NAMALWA (cell line): ENCODE measurements at regions not wholly inside any gene's neighbourhood (a gene's known extent, or its start where the extent isn't known, plus 50 kb on each side); places are given as distances from the start of the nearest gene placed in this dataset.
"Not testable (repeated sequence)": the region's sequence is repeated elsewhere in the genome, so short reads cannot be mapped to it uniquely, and the experiment has no call there.

Experiments
- DNase-seq: peaks from one replicate; pipeline ENCODE4 v3.0.0-alpha.2; 2015; ENCODE audit warnings: low spot score

DNA sequence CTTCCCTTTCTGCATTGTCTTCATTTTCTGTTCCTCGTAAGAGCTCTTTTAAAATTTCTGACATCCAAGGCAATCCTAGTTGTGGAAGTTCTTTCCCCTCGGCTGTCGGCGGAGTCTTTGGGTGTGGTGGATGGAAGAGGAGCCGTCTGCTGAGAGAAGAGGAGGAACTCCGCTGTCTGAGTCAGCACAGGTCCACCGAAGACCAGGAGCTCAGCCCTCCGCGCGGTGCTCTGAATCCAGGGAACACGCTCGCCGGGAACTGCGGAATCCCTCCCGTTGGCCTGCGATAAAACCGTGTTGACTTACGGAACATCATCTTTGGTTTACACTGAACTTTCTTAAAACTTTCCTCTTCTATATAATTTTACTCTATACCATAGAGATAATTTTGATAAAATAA is 100.7 kb upstream of the IRX4 start:
- no peak for DNase-seq

DNA sequence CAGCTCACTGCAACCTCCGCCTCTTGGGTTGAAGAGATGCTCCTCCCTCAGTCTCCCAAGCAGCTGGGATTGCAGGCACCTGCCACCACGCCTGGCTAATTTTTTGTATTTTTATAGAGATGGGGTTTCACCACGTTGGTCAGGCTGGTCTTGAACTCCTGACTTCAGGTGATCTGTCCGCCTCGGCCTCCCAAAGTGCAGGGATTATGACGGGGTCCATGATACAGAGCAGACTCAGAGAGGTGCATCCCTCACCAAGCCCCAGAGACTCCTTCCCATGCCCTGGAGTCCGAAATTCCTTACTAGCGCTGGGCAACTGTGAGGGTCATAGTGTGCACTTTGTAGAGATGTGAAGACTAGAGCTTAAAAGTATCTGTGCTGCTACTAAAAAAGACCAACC is 99.8 kb upstream of the IRX4 start:
- not testable (repeated sequence) for DNase-seq

DNA sequence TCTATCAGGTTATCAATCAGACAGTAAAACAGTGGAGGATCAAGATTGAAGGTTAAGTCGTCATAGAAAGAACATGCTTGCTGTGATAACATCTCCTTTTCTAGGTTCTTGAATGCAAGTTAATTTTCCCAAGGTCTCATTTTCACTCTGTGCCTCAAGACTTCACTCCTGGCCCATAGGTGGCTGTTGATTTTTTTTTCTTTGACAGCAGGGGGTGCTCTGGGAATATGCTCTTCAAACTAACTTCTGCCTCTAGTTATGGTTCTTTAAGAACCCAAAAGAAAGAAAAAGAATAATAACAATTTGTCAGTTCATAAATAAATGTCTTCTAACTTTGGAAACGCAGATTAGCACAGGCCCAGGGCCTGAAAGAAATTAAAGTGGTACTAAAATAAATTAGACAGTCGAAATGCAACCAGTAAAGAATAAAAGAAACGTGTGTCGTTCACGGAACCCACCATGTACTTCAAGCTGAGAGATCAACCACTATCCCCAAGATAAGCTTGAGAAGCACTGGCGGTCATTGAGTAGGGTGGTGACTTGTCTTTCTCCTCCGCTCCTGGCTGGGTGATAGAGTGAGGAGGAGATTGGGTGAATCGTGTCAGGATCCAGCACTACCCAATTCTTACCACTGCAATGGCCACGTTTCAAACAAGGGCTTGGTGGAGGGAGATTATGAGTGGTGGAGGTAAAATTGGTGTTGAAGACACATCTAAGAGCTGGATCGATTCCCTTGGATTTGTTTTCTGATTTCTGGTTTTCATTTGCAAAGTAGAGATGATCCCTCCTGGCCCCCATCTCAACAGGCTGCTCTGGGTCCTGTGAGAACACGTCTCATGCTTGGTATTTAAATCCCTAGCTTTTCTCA is 93.4 kb upstream of the IRX4 start:
- peak; percentile 55 for DNase-seq

DNA sequence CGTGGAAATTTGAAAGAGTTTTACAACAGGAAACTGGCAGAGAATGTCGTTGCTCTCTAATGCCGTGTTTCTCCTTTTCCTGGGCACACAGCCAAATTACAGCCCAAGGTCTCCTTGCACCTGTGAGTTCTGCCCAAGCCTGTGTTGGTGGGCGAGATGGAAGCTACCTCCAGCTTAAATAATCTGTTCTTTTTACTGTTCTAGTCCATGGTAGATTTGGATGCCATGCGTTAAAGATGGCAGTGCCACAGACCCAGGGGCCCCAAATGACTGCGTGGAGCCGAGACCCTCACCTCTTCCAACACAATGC is 92.6 kb upstream of the IRX4 start:
- DNase-seq = peak; percentile 51

GRCh38 chr5:1974501-1975405 is 92.0 kb upstream of the IRX4 start:
- DNase-seq = no peak

DNA sequence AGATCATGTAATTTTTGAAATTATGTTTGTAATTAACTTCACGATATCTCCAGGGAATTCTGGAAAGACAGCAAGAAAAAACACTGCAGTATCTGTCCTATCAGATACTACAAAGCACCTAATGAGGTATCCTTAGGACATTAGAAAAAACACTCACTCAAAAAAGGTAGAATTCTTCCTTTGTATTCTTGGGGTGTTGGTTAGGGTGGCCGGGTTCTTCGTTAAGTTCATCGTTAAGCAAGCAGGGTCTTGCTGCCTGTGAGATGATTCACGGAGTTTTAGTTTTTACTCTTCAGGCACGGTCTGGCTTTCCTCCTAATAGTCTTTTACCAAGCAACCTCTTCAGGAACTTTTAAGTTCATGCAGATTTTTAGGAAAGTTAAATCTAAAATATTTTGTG is 91.4 kb upstream of the IRX4 start:
- no peak for DNase-seq

DNA sequence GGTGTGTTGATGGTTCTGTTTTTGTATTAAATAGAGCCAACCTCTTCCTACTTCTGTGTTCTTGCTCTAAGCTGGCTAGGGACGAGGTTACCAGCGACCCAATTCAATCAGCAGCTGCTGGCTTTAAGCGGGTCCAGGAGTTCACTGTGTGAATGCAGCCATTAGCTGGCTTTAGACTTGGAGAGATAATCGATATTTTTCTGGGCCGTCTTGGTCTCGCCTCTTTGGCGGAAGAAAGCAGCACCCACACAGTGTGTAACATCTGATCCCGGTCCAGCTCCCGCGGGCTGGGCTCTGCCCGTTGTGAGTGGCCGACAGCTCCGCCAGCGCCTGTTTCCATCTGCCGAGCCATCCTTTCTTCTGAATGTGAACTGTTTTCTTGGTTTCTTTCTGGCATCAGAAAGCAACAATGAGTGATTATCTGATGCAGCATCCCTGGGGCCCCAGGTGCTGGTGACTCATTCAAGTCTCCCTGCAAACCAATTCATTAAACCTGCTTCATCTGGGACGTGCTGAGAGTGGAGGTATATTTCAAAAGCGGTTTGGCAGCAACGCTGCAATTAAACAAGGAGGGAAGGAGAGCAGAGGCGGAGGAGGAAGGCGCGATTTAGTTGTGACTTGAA is 90.8 kb upstream of the IRX4 start:
- DNase-seq = no peak

- no peak for DNase-seq
Measured at GRCh38 chr5:1971944-1972343, 89.2 kb upstream of the IRX4 start.

GRCh38 chr5:1967736-1968135 is 85.0 kb upstream of the IRX4 start:
- DNase-seq = no peak

DNA sequence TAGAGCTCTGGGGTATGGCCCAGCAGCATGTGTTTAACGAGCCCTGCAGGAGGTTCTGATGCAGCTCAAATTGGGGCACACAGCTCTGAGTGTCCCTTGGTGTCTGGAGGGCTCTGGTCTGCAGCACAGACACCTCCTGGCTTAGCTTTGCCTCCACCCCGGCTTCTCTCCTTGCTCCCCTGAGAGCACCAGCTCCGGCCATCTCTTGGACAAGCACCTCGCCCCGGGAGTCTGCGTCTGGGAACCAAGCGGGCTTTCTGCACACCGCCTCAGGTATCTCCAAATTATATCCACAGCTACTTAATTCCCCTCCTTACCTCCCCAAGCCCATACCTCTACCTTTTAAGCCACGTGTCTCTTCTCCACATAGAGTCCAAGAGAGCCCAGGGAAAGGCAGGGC is 83.7 kb upstream of the IRX4 start:
- DNase-seq = no peak

- no peak for DNase-seq
Measured at GRCh38 chr5:1965925-1966324, 83.2 kb upstream of the IRX4 start.

- no peak for DNase-seq
Measured at GRCh38 chr5:1963941-1964451, 81.3 kb upstream of the IRX4 start.

DNA sequence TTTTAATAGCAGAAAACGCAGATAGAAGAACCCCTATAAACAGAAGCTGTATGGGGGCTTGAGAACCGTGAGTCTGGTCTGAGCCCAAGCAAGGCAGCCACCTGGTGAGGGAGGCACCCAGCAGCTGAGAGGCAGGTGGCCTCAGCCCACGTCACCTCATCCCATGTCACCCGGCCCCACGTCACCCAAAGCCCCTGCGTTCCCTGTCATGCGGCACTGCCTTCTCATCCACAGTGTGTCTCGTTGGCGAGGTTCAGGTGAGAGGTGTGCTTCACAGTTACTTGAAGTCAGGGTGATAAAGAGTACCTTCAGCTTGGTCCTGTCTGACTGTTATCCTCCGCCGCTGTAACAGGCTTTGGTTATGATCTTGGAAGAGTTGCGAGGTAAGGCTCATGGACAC is 80.6 kb upstream of the IRX4 start:
- DNase-seq = no peak

GRCh38 chr5:1962619-1963355 is 80.1 kb upstream of the IRX4 start:
- DNase-seq = no peak

GRCh38 chr5:1961952-1962595 is 79.3 kb upstream of the IRX4 start:
- DNase-seq = no peak

- DNase-seq = no peak
Measured at GRCh38 chr5:1961304-1961946, 78.7 kb upstream of the IRX4 start.

GRCh38 chr5:1960595-1961303 is 78.0 kb upstream of the IRX4 start:
- DNase-seq = no peak

- no peak for DNase-seq
Measured at GRCh38 chr5:1959725-1960581, 77.2 kb upstream of the IRX4 start.

GRCh38 chr5:1959231-1959630 is 76.5 kb upstream of the IRX4 start:
- DNase-seq = no peak
